ENCODE measurements at regions not wholly inside any gene's neighbourhood (a gene's known extent, or its start where the extent isn't known, plus 50 kb on each side); places are given as distances from the start of the nearest gene placed in this dataset.

GRCh38 chr2:39875182-39875913 is 96.3 kb upstream of the THUMPD2 start:
- no peaks in the 10 kb centered on the region for H3K9me3 ChIP-seq (ENCODE audit: control insufficient read depth, insufficient read depth, low read depth, low read length)
- no peak overlapping the region for H3K27ac ChIP-seq (ENCODE audit: extremely low read depth, low read depth, low read length)
- ChIA-PET CTCF (interaction anchor here (0.6 kb wide), 2 partner anchors 37 to 38 kb away, joined by 3 read pairs; no protein-coding TSS in a partner anchor), POLR2A (interaction anchor here (0.5 kb wide), 1 partner anchor 339 kb away, joined by 4 read pairs; no protein-coding TSS in a partner anchor)
- H3K4me1 ChIP-seq (ENCODE audit: control insufficient read depth, insufficient read depth, low read length): no peaks in the 10 kb centered on the region
- no peaks in the 10 kb centered on the region for H3K36me3 ChIP-seq (ENCODE audit: control insufficient read depth in 2 of 2, insufficient read depth in 1 of 2, low read length in 2 of 2)
- TF ChIP-seq ZNF24 (tag by site-specific recombination; IDR thresholded peaks at IDR 0.05) (no peak), ZNF530 (tag by site-specific recombination; IDR thresholded peaks at IDR 0.05; ENCODE audit: low read depth) (no peak), EGR2 (tag by site-specific recombination; IDR thresholded peaks at IDR 0.05; ENCODE audit: low read depth) (no peak), BCL11B (tag by site-specific recombination; IDR thresholded peaks at IDR 0.05; ENCODE audit: low read depth) (no peak), ZNF202 (tag by site-specific recombination; IDR thresholded peaks at IDR 0.05; ENCODE audit: borderline replicate concordance) (no peak), GLIS1 (tag by site-specific recombination; IDR thresholded peaks at IDR 0.05) (no peak), ZNF140 (tag by site-specific recombination; IDR thresholded peaks at IDR 0.05) (no peak), ZNF626 (tag by site-specific recombination; IDR thresholded peaks at IDR 0.05) (no peak)
- no peak overlapping the region for H3K4me3 ChIP-seq (ENCODE audit: low read depth, low read length)

GRCh38 chr2:39874236-39874635 is 95.2 kb upstream of the THUMPD2 start:
- no peak overlapping the region for H3K4me3 ChIP-seq (ENCODE audit: low read depth, low read length)
- ChIA-PET CTCF (no interaction called here), POLR2A (no interaction called here)
- H3K9me3 ChIP-seq (ENCODE audit: control insufficient read depth, insufficient read depth, low read depth, low read length): no peaks in the 10 kb centered on the region
- no peak overlapping the region for H3K27ac ChIP-seq (ENCODE audit: extremely low read depth, low read depth, low read length)
- TF ChIP-seq ZFP69B (tag by site-specific recombination; IDR thresholded peaks at IDR 0.05): no peak
- no peak for TF ChIP-seq ZNF585B (tag by site-specific recombination; IDR thresholded peaks at IDR 0.05)
- TF ChIP-seq ZNF791 (tag by site-specific recombination; IDR thresholded peaks at IDR 0.05): no peak
- TF ChIP-seq PRDM10 (tag by site-specific recombination; IDR thresholded peaks at IDR 0.05): no peak
- no peak for TF ChIP-seq ZNF350 (tag by site-specific recombination; IDR thresholded peaks at IDR 0.05)
- TF ChIP-seq ZNF777 (tag by site-specific recombination; IDR thresholded peaks at IDR 0.05; ENCODE audit: borderline replicate concordance): no peak
- no peak for TF ChIP-seq OSR2 (tag by site-specific recombination; IDR thresholded peaks at IDR 0.05)
- no peak for TF ChIP-seq ZNF76 (tag by site-specific recombination; IDR thresholded peaks at IDR 0.05; ENCODE audit: borderline replicate concordance, low read depth)
- TF ChIP-seq ZNF16 (tag by site-specific recombination; IDR thresholded peaks at IDR 0.05; ENCODE audit: low read depth): no peak
- TF ChIP-seq ZNF423 (tag by site-specific recombination; IDR thresholded peaks at IDR 0.05): no peak
- TF ChIP-seq ATF2 (tag by site-specific recombination; IDR thresholded peaks at IDR 0.05; ENCODE audit: low read depth): no peak
- no peak for TF ChIP-seq MEIS1 (CRISPR knock-in tag; IDR thresholded peaks at IDR 0.05; ENCODE audit: borderline replicate concordance)
- no peak for TF ChIP-seq AEBP2 (tag by site-specific recombination; IDR thresholded peaks at IDR 0.05; ENCODE audit: borderline replicate concordance)
- TF ChIP-seq ZBTB48 (tag by site-specific recombination; IDR thresholded peaks at IDR 0.05): no peak
- no peak for TF ChIP-seq ZNF677 (tag by site-specific recombination; IDR thresholded peaks at IDR 0.05)
- TF ChIP-seq ZNF157 (tag by site-specific recombination; IDR thresholded peaks at IDR 0.05): no peak
- no peak for TF ChIP-seq ZNF184 (tag by site-specific recombination; IDR thresholded peaks at IDR 0.05)
- no peak for TF ChIP-seq ZNF621 (tag by site-specific recombination; IDR thresholded peaks at IDR 0.05)
- no peaks in the 10 kb centered on the region for H3K4me1 ChIP-seq (ENCODE audit: control insufficient read depth, insufficient read depth, low read length)
- no peaks in the 10 kb centered on the region for H3K36me3 ChIP-seq (ENCODE audit: control insufficient read depth in 2 of 2, insufficient read depth in 1 of 2, low read length in 2 of 2)
